AG08396 (cell line): ENCODE measurements at regions not wholly inside any gene's neighbourhood (a gene's known extent, or its start where the extent isn't known, plus 50 kb on each side); places are given as distances from the start of the nearest gene placed in this dataset.

Experiments used
- DNase-seq: peaks from one replicate; pipeline ENCODE4 v3.0.0; 2012; ENCODE audit warnings: low spot score, mixed read lengths

- DNase-seq, result no peak
These were observed 200.3 kb downstream of the CMPK2 start for GRCh38 chr2:6665093-6666045.

- DNase-seq, result no peak
These were observed 198.4 kb downstream of the CMPK2 start for GRCh38 chr2:6667326-6667725.

GRCh38 chr2:6671913-6672312 is 193.8 kb downstream of the CMPK2 start:
- DNase-seq, result no peak

DNA sequence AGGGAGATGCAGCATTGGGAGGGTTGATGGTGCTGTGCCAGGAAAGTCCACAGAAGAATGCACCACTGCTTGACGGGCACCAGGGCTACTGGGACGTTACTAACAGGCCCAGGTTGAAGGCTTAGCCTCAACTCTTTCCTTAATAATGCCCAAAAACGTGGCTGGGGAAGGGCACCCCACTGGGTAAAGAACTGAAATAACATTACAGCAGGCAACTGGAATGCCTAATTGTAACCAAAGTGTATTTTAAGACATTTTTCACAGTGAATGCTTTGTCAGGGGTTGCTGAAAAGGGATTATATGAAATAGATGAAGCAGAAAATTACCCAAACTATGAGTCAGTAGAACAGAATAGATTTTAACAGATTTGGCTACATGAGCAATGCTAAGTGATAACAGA is 191.3 kb downstream of the CMPK2 start:
- no peak for DNase-seq

DNA sequence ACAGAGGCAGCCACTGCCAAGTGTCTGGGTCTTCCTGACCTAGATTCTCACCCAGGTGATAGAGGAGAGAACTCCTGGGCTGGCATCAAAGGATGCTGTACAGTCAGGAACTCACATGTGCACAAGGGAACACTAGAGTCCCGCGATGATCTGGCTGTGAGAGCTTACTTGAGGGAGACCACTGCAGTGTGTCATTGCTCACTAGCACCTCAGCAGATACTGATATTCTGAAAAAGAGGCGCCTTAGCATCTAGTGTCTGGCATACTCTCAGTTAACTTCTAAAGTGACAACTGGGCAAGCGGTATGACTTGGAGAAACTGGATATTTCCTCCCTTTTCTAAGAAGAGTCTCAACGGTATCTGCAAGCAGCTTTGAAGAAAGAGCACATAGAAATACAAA is 189.9 kb downstream of the CMPK2 start:
- no peak for DNase-seq

GRCh38 chr2:6676241-6676640 is 189.5 kb downstream of the CMPK2 start:
- no peak for DNase-seq

DNA sequence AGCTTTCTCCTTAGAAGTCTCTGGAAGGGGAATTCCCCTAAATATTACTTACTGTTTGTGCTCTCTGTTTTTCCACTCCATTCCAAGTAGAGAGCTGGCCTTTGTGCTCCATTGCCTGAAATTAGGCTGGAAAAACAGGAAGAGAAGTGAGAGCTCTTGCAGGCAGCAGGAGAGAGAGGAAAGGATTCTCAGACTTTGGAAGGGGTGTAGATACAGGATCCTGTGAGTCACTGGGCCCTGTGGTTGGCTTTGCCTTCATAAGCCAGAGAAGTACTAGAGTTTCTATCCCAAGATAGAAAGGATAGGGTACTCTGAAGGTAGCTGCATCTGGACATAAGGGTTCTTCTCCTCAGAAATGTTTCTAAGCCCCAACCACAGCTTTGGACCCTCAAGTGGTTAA is 188.9 kb downstream of the CMPK2 start:
- DNase-seq, result no peak

DNA sequence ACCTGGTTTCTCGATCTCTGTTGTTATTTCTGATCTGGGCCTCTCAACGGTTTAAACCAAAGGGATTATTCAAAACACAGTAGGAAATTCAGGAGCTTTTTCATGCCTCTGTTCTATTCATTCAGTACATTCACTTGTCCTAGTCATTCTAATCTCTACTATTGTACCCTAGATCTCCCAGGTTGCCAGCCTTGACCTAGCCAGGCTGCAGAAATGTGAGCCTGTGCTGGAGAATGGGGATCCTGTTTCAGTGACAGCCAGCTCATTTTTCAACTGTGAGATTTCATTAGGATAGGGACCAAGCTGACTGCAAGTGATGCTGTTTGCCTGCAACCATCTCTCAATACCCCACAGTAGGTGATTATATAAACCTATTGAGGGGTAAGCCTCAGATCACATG is 186.2 kb downstream of the CMPK2 start:
- DNase-seq, result no peak

DNA sequence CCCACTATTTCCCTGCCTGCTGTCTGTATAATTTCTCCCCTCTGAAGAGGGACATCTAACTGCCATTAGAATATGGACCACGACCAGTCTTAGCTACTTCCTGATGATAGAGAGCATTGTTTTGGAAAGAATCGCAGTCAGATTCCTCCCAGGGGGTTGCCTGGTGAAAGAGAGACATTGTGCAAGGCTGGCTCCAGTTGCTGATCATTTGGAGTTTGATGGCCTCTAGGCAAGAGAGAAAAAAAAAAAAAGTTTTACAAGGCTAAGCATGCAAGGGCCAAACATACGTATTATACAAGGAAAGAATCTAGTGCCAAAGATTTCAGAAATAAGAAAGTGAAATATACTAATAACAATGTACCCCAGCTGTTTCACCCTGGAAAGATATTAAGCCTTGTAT is 182.2 kb downstream of the CMPK2 start:
- no peak for DNase-seq

GRCh38 chr2:6685447-6685846 is 180.3 kb downstream of the CMPK2 start:
- no peak for DNase-seq

GRCh38 chr2:6692056-6692455 is 173.7 kb downstream of the CMPK2 start:
- DNase-seq, result no peak

DNA sequence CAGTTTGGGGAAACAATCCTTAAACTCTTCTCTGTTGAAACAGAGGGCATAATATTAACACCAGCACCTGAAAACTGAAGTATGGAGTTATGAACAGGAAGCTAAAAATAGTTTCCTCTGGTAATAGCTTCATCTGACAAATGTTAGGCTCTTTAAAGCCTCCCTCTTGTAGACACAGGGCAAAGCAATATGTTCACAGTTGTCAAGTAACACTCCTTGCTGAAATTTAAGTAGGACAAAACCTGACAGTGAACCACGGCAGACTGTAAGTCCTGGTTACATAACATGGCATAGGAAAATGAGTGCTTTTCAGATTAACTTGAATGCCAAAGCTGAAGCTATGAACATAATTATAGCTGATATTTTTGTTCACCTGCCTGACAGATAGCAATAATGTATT is 172.9 kb downstream of the CMPK2 start:
- DNase-seq, result no peak

GRCh38 chr2:6694555-6694954 is 171.2 kb downstream of the CMPK2 start:
- DNase-seq, result no peak

DNA sequence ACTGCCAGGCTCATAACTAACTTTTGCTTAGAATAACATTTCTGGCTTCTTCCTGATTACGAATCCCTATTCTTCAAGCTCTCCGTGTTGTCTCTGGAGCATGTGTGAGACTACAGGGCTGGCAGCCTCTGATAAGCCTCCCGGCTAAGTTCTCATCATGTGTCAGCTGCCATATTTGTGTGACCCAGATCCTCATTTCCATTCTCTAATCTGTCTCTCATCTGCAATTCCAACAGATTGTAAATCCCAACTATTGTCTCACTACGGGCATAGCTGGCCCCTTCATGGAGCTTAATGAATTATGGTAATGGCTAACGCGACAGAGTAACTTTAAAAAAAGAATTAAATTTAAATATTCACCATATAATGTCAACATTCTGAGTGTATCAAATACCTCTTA is 165.4 kb downstream of the CMPK2 start:
- no peak for DNase-seq

- no peak for DNase-seq
These were observed 161.6 kb downstream of the CMPK2 start for GRCh38 chr2:6704077-6704476.

- DNase-seq, result no peak
These were observed 144.3 kb downstream of the CMPK2 start for GRCh38 chr2:6721395-6721794.

- no peak for DNase-seq
These were observed 143.1 kb downstream of the CMPK2 start for GRCh38 chr2:6722574-6722973.

DNA sequence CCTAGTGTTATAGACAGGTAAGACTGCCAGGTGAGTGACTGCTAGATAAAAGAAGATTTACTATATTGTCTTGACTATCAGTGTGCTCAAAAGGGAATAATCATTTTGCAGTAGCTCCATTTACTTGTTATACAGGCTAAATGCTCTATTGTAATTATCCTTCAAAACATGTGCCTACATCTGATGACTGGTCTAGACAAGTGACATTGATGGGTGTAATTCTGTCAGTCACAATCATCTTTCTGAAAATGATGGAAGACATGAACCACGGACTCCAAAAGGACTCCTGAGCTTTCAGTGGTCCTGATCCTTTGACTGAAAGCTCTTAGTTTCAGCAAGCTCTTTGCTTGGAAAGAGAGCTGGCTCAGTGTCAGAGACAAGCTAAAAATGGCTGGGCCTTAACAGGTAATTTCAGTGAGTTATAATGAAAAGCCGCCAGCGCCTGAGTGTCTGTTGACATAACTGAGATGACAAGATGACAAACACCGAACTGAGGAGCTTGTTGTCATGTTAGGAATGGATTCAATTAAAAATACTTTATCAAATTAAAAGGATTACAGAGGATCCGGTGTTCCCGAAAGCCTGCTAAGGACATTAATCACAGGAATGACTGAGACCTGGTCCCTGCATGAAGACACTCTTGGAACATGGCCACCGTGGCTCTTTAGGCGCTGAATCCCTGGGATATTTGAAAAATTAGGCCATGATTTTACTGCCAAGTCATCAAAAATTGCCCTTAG is 141.7 kb downstream of the CMPK2 start:
- DNase-seq, result no peak

DNA sequence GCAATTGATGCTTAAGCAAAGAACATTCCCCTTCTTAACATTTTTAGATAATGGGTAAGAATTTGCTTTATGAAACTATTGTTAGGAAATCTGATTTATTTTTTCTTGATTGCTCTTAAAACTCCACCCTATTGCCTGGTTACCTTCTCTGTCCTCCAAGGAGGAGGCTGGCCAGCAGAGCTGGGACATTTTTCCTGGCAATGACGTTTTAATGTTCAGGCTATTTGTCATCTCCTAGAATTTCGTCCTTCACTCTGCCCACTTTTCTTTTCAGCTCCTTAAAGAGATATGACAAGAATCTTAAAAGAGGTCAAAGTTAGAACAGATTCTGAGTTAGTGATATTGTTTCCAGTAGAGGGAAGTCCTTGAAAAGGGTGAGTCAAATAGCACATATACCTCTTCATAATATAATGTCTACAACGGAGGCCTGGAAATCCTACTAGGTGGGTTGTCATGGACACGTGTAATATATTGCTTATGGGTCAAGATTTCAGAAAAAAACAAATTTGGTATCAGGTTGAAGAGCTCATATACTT is 141.0 kb downstream of the CMPK2 start:
- no peak for DNase-seq

DNA sequence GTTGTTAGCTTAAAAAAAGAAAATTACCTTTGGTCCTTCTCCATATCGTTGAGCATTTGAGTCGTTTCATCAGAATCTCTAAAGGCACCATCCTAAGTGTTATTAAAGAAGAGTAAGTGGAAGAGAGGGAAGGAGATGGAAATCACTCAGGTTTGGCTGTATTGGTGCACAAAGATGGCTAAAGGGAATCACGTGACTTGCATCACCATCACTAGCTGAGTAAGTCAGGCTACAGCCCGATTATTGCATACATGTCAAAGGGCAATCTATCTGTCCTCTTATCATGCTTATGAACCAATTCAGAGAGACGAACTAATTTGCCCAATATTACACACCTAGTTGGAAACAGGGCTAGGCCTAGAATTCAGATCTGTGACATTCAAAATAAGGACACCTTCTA is 137.6 kb downstream of the CMPK2 start:
- DNase-seq, result no peak

- DNase-seq, result no peak
These were observed 135.7 kb downstream of the CMPK2 start for GRCh38 chr2:6730003-6730402.

DNA sequence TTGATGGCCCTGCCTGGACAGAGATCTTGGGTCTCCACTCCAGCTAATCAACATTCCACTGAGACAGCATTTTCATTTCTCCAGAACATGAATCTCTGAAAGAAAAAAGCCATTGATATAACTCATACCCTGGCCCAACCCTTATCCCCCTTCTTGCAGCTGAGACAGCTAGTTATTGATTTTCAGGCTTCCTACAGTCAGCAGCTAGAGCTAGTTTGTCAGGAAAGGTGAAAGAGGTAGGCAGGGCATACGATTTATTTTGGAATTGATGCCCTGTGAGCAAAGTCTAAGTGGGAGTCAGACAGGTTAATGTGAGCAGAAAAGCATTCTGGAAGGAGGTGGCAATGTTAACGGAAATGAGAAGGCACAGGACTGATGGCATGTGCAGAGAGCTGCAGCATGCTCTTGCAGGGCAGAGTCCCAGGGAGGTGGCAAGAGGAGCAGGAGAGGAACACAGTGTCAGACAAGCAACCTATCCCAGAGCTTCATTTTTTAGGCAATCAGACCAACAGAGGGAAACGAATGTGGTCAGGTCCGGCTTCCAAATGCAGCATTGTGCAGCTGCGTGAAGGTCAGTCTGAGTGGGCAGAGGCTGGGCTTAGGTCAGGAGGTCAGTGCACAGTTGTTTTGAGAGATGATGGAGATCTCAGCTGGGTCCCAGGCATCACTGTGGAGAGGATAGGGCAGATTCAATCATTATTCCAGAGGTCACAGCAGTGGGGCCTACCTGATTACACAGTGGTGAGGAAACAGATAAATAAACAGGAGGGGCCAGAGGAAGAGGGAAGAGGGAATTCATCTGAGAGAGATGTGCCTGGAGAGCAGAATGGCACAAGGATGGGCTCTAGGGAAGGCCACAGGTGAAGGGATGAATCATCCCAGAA is 134.8 kb downstream of the CMPK2 start:
- no peak for DNase-seq
